Sigmoid colon (tissue), 6 donors: ENCODE measurements at regions not wholly inside any gene's neighbourhood (a gene's known extent, or its start where the extent isn't known, plus 50 kb on each side); places are given as distances from the start of the nearest gene placed in this dataset.

ENCODE experiments used
- DNase-seq: peaks from one replicate; pipeline ENCODE4 v3.0.0-alpha.2; 2019
- H3K27ac ChIP-seq, 4 donors: fragments of 200-600 bp; sonication (generic); one replicate each; pipeline ENCODE4 v1.5.1; 2016 to 2019; ENCODE audit warnings: mild to moderate bottlenecking in 1 of 4
- H3K27me3 ChIP-seq, 3 donors: fragments of 200-600 bp; sonication (generic); one replicate each; pipeline ENCODE4 v1.5.1; 2019; ENCODE audit warnings: mild to moderate bottlenecking in 1 of 3
- H3K36me3 ChIP-seq, 4 donors: fragments of 200-600 bp; sonication (generic); one replicate each; pipeline ENCODE4 v1.5.1; 2016 to 2019
- H3K4me1 ChIP-seq, 4 donors: fragments of 200-600 bp; sonication (generic); one replicate each; pipeline ENCODE4 v1.5.1; 2017 to 2019
- H3K4me3 ChIP-seq, 4 donors: fragments of 200-600 bp; sonication (generic); one replicate each; pipeline ENCODE4 v1.5.1; 2017 to 2019; ENCODE audit warnings: mild to moderate bottlenecking in 2 of 4, moderate library complexity in 1 of 4
- H3K9me3 ChIP-seq, 4 donors: fragments of 200-600 bp in 3 of 4; sonication (generic) in 3 of 4; one replicate each; pipeline versions ENCODE4 v1.5.1 to v1.6.1; 2013 to 2019
- EP300 ChIP-seq, 4 donors: sonication (generic); formaldehyde crosslinking; IDR thresholded peaks; one replicate each; pipeline ENCODE4 v1.6.1; 2017; ENCODE audit warnings: antibody characterized with exemption in 4 of 4
- POLR2A ChIP-seq, 2 donors: fragments of 450-650 bp; IDR thresholded peaks; one replicate each; pipeline ENCODE4 v1.6.1; 2016; ENCODE audit warnings: antibody characterized with exemption in 2 of 2, mild to moderate bottlenecking in 2 of 2, moderate library complexity in 2 of 2
- POLR2AphosphoS5 ChIP-seq, 4 donors: sonication (generic); formaldehyde crosslinking; IDR thresholded peaks; one replicate each; pipeline ENCODE4 v1.6.1; 2017; ENCODE audit warnings: antibody characterized with exemption in 4 of 4
- WGBS, 2 donors: extraction: QIAGEN DNeasy Blood & Tissue Kit; methylation state at CpG; one replicate each; pipeline ENCODE4 v1.1.7; 2013; 5-methylcytosine and 5-hydroxymethylcytosine counted together
- intact Hi-C: fragments of 100-400 bp; cut with DNase I; formaldehyde crosslinking; loops from one replicate; pipeline ENCODE4 v1.15.1; 2023
- TF ChIP-seq, protein P1 (sequence below), 4 experiments: fragments of 450-650 bp in 3 of 4; fragments of 200-600 bp in 1 of 4; IDR thresholded peaks; one replicate each; pipeline ENCODE4 v1.5.1; 2016 to 2019; ENCODE audit warnings: antibody characterized with exemption in 4 of 4, mild to moderate bottlenecking in 3 of 4, moderate library complexity in 2 of 4
- donor health status: healthy with polysubstance abuse.
- donor health status: healthy.

DNA sequence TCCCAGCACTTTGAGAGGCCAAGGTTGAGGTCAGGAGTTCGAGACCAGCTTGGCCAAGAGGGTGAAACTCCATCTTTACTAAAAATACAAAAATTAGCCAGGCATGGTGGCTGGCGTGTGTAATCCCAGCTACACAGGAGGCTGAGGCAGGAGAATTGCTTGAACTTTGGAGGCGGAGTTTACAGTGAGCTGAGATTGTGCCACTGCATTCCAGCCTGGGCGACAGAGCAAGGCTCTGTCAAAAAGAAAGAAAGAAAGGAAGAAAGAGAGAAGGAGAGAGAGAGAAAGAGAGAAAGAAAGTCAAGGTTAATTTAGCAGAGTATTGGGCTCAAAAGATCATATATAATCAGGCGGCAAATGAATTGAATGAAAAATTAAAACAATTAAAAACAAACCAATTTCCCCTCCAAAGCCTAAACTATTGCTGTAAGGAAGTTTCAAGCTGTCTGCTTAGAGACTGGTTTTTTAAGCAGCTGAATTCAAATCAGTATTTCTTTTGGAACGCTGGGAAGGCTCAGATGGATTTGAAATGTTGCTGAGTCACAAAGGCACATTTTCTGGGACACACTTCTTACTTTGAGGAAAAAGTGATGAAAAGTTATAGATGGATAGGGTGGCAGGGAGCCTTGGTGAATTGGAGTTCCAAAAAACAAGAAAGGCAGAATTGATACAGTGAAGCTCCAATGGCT lies 81.3 kb upstream of the BHLHE40 start:
- no peak for TF ChIP-seq POLR2AphosphoS5 (IDR thresholded peaks at IDR 0.05)
- TF ChIP-seq, protein P1, sequence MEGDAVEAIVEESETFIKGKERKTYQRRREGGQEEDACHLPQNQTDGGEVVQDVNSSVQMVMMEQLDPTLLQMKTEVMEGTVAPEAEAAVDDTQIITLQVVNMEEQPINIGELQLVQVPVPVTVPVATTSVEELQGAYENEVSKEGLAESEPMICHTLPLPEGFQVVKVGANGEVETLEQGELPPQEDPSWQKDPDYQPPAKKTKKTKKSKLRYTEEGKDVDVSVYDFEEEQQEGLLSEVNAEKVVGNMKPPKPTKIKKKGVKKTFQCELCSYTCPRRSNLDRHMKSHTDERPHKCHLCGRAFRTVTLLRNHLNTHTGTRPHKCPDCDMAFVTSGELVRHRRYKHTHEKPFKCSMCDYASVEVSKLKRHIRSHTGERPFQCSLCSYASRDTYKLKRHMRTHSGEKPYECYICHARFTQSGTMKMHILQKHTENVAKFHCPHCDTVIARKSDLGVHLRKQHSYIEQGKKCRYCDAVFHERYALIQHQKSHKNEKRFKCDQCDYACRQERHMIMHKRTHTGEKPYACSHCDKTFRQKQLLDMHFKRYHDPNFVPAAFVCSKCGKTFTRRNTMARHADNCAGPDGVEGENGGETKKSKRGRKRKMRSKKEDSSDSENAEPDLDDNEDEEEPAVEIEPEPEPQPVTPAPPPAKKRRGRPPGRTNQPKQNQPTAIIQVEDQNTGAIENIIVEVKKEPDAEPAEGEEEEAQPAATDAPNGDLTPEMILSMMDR (IDR thresholded peaks at IDR 0.05) = no peak
- no peak for TF ChIP-seq POLR2A (IDR thresholded peaks at IDR 0.05)
- intact Hi-C loops = no loop called here

DNA sequence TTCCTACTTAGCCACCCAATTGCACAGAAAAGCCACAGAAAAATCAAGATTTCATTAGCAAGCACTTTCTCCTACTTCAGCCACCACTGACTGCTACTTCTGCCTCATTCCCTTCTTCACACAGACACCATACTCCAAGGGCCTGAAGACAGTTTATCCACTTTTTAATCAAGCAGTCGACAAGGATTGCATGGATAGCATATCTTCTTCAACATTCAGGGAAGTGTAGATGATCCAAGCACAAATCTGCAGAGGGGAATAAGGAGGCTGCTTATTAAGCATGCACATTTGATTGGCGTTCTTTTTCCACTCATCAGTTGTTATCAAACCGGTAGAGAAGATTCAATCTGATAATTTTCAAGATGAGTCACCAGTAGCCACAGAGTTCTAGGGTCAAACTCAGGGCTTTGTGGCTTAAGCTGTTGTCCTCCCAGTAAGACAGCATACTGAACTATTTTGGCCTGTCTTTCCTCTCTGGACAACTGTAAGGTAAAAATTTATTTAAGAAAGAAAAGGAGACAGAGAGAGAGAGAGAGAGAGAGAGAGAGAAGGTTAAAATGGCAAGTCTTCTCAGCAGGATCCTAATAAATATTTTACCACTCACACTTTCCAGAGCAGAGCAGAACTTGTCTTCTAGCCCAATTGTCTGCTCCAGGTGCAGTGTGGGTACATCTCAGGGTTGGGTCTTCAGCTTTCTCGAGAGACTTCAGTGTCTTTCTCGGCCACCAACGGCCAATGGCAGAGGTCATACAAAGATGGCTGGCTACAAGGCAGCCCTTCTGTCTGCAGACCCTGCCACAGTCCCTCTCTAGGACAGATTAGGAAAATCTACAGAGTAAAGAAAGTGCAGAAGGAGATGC lies 80.6 kb upstream of the BHLHE40 start:
- no peaks in the 10 kb centered on the region for H3K9me3 ChIP-seq
- H3K27me3 ChIP-seq = no peaks in the 10 kb centered on the region
- H3K36me3 ChIP-seq = no peaks in the 10 kb centered on the region
- TF ChIP-seq, protein P1 (IDR thresholded peaks at IDR 0.05) = no peak
- TF ChIP-seq POLR2A (IDR thresholded peaks at IDR 0.05) (no peak), POLR2AphosphoS5 (IDR thresholded peaks at IDR 0.05) (no peak), EP300 (IDR thresholded peaks at IDR 0.05) (no peak)
- intact Hi-C loops = no loop called here
- no peak for DNase-seq
- no peak overlapping the region for H3K4me3 ChIP-seq
- peaks cover 0 to 35% (median 28%) of the 10 kb centered on the region in 4 donors for H3K4me1 ChIP-seq
- peak overlapping the region; percentile 26 to 71 (median 52) for H3K27ac ChIP-seq
- WGBS, 2 donors = 73 to 76% methylated on average over 6 of the region's 6 CpGs

More for the DNA sequence above, 81.3 kb upstream of the BHLHE40 start:
- Histone ChIP-seq H3K4me1 (peaks cover 0 to 35% (median 28%) of the 10 kb centered on the region in 4 donors), H3K4me3 (no peak overlapping the region), H3K9me3 (no peaks in the 10 kb centered on the region), H3K27ac (peak overlapping the region; percentile 26 to 71 (median 52)), H3K36me3 (no peaks in the 10 kb centered on the region), H3K27me3 (no peaks in the 10 kb centered on the region)
- DNase-seq = no peak
- WGBS, 2 donors = 86 to 89% methylated on average over 6 of the region's 6 CpGs

DNA sequence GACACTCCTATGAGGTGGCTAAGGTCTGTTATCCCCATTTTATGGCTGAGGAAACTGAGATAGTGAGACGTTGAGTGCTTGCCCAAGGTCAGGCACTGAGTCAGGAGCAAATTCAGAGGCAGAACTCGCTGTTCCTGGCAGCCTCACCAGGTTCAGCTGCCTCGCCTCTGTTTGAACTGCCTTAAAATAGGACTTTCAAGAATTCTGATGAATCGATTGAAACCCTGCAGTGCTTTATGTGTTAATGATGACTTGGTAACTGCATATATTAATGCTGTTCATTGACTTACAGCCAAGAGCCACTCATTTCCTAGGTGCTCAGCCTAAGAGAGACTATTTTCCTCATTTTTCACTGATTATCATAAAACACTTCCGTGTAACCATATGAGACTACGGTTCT lies 79.5 kb upstream of the BHLHE40 start:
- intact Hi-C loops = no loop called here
- no peak for TF ChIP-seq POLR2AphosphoS5 (IDR thresholded peaks at IDR 0.05)
- TF ChIP-seq EP300 (IDR thresholded peaks at IDR 0.05) = no peak
- TF ChIP-seq, protein P1 (IDR thresholded peaks at IDR 0.05) = no peak
- no peak for TF ChIP-seq POLR2A (IDR thresholded peaks at IDR 0.05)
- Histone ChIP-seq H3K27me3 (no peaks in the 10 kb centered on the region), H3K9me3 (no peaks in the 10 kb centered on the region), H3K36me3 (no peaks in the 10 kb centered on the region), H3K4me3 (no peak overlapping the region), H3K27ac (peak overlapping the region in 1 of 4 donors; percentile 50), H3K4me1 (peaks cover 0 to 35% (median 26%) of the 10 kb centered on the region in 4 donors)
- WGBS, 2 donors = 38 to 74% methylated on average over 6 of the region's 6 CpGs
- DNase-seq = no peak

DNA sequence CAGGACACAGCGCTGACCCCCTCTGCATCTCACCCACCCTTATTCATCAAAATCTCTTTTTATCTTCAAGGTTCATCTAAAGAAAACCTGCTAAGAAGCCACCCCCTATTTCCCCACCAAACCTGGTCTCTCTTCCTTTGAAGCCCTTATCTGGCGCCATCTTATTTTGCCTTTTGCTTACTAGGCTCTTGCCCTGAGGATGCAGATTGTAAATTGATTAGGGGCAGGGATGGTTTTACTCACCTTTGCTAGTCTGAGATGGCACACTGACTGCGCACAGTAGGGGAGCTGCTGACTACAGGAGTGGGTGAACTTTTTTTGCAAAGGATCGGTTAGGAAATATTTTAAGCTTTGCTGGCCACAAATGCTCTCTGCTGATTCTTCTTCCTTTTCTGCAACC lies 78.9 kb upstream of the BHLHE40 start:
- H3K4me1 ChIP-seq = peaks cover 0 to 40% (median 26%) of the 10 kb centered on the region in 4 donors
- no peak for DNase-seq
- TF ChIP-seq POLR2A (IDR thresholded peaks at IDR 0.05) (no peak), POLR2AphosphoS5 (IDR thresholded peaks at IDR 0.05) (no peak), EP300 (IDR thresholded peaks at IDR 0.05) (no peak)
- TF ChIP-seq, protein P1 (IDR thresholded peaks at IDR 0.05) = no peak
- intact Hi-C loops = no loop called here
- no peaks in the 10 kb centered on the region for H3K27me3 ChIP-seq
- 95 to 97% methylated on average over 4 of the region's 4 CpGs for WGBS, 2 donors
- H3K27ac ChIP-seq = no peak overlapping the region
- no peaks in the 10 kb centered on the region for H3K36me3 ChIP-seq
- no peak overlapping the region for H3K4me3 ChIP-seq
- H3K9me3 ChIP-seq = no peaks in the 10 kb centered on the region
